ENCODE measurements at regions not wholly inside any gene's neighbourhood (a gene's known extent, or its start where the extent isn't known, plus 50 kb on each side); places are given as distances from the start of the nearest gene placed in this dataset.

- intact Hi-C loops (cut with micrococcal nuclease; ENCODE audit: unreplicated experiment) = no loop called here
- no peak overlapping the region for H3K4me3 ChIP-seq (ENCODE audit: low read depth, low read length, poor library complexity, severe bottlenecking)
- no peaks in the 10 kb centered on the region for H3K36me3 ChIP-seq (ENCODE audit: insufficient read depth, low read length, poor library complexity, severe bottlenecking)
- POLR2A ChIA-PET (ENCODE audit: low non-redundant PET) = no interaction called here
- H3K27me3 ChIP-seq (replicated peaks; ENCODE audit: insufficient read depth, low read depth, low read length, poor library complexity) = no peaks in the 10 kb centered on the region
- no peaks in the 10 kb centered on the region for H3K9me3 ChIP-seq (ENCODE audit: low read depth, low read length, poor library complexity, severe bottlenecking)
- no peak overlapping the region for H3K27ac ChIP-seq (ENCODE audit: low read depth, low read length, poor library complexity, severe bottlenecking)
- no peaks in the 10 kb centered on the region for H3K4me1 ChIP-seq (ENCODE audit: insufficient read depth, low read length, poor library complexity, severe bottlenecking)
- no peak for TF ChIP-seq CTCF (conservative IDR thresholded peaks at IDR 0.05; ENCODE audit: low read depth, low read length)
- no peak for TF ChIP-seq EZH2 (IDR thresholded peaks at IDR 0.05; ENCODE audit: borderline replicate concordance, low read depth, low read length, poor library complexity, severe bottlenecking)
- no TSS peak for BruUV-seq (replicated peaks)
- CTCF ChIA-PET = no interaction called here
- DNase-seq (ENCODE audit: low spot score) = no peak
Measured at GRCh38 chr1:228980232-228980937, 245.1 kb downstream of the RHOU start.

GRCh38 chr1:228982637-228983036, 247.4 kb downstream of the RHOU start:
- ChIA-PET CTCF (no interaction called here), POLR2A (ENCODE audit: low non-redundant PET) (no interaction called here)
- intact Hi-C loops (cut with micrococcal nuclease; ENCODE audit: unreplicated experiment) = no loop called here
- Histone ChIP-seq H3K27ac (ENCODE audit: low read depth, low read length, poor library complexity, severe bottlenecking) (no peak overlapping the region), H3K9me3 (ENCODE audit: low read depth, low read length, poor library complexity, severe bottlenecking) (no peaks in the 10 kb centered on the region), H3K36me3 (ENCODE audit: insufficient read depth, low read length, poor library complexity, severe bottlenecking) (no peaks in the 10 kb centered on the region), H3K4me1 (ENCODE audit: insufficient read depth, low read length, poor library complexity, severe bottlenecking) (no peaks in the 10 kb centered on the region), H3K4me3 (ENCODE audit: low read depth, low read length, poor library complexity, severe bottlenecking) (no peak overlapping the region), H3K27me3 (replicated peaks; ENCODE audit: insufficient read depth, low read depth, low read length, poor library complexity) (no peaks in the 10 kb centered on the region)
- BruUV-seq (replicated peaks) = no TSS peak
- TF ChIP-seq EZH2 (IDR thresholded peaks at IDR 0.05; ENCODE audit: borderline replicate concordance, low read depth, low read length, poor library complexity, severe bottlenecking) = no peak
- TF ChIP-seq CTCF (conservative IDR thresholded peaks at IDR 0.05; ENCODE audit: low read depth, low read length) = no peak
- DNase-seq (ENCODE audit: low spot score) = no peak

GRCh38 chr1:228983231-228983660, 248.0 kb downstream of the RHOU start:
- no peaks in the 10 kb centered on the region for H3K4me1 ChIP-seq (ENCODE audit: insufficient read depth, low read length, poor library complexity, severe bottlenecking)
- CTCF ChIA-PET = no interaction called here
- TF ChIP-seq CTCF (conservative IDR thresholded peaks at IDR 0.05; ENCODE audit: low read depth, low read length) (no peak), EZH2 (IDR thresholded peaks at IDR 0.05; ENCODE audit: borderline replicate concordance, low read depth, low read length, poor library complexity, severe bottlenecking) (no peak)
- no peak overlapping the region for H3K4me3 ChIP-seq (ENCODE audit: low read depth, low read length, poor library complexity, severe bottlenecking)
- H3K9me3 ChIP-seq (ENCODE audit: low read depth, low read length, poor library complexity, severe bottlenecking) = no peaks in the 10 kb centered on the region
- POLR2A ChIA-PET (ENCODE audit: low non-redundant PET) = no interaction called here
- BruUV-seq (replicated peaks) = no TSS peak
- H3K27ac ChIP-seq (ENCODE audit: low read depth, low read length, poor library complexity, severe bottlenecking) = no peak overlapping the region
- H3K27me3 ChIP-seq (replicated peaks; ENCODE audit: insufficient read depth, low read depth, low read length, poor library complexity) = no peaks in the 10 kb centered on the region
- DNase-seq (ENCODE audit: low spot score) = no peak
- intact Hi-C loops (cut with micrococcal nuclease; ENCODE audit: unreplicated experiment) = no loop called here
- no peaks in the 10 kb centered on the region for H3K36me3 ChIP-seq (ENCODE audit: insufficient read depth, low read length, poor library complexity, severe bottlenecking)
